Ramos (cell line): ENCODE measurements at regions not wholly inside any gene's neighbourhood (a gene's known extent, or its start where the extent isn't known, plus 50 kb on each side); places are given as distances from the start of the nearest gene placed in this dataset.
"Not testable (repeated sequence)": the region's sequence is repeated elsewhere in the genome, so short reads cannot be mapped to it uniquely, and the experiment has no call there.

ENCODE experiments used
- in situ Hi-C: fragments of 300-500 bp; cut with MboI; formaldehyde crosslinking; loops from one replicate; pipeline ENCODE4 v1.14.3; 2022; ENCODE audit warnings: low sequenced_read_pairs; ENCODE audit not compliant: unreplicated experiment

DNA sequence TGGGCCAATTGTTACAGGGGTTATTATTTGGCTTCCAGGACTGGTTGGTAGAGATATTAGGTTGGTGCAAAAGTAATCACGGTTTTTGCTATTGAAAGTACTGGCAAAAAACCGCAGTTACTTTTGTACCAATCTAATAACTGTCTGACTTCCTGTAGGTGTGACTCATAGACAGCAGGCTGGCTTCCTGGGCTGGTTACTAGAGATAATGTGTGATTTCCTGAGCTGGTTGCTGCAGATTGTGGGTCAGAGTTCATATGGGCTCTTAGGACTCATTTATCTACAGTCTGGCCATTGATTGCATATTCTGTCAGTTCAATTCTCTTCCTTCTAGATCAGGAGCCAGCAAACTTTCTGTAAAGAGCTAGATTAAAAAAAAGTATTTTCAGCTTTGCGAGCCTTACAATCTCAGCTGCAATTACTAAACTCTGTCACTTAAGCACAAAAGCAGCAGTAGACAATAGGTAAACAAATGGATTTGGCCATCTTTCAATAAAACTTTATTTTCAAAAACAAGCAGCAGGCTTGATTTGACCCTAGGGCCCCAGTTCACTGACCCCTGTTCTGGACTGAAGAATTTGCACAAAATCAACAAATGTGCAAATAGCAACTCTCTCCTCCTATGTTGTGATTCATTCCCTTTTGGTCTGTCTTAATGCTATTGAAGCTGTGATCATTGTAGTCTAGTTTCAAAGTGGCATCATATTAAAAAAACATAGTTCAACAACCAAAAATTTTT is 50.8 kb upstream of the BOD1L1 start:
- in situ Hi-C loops: no loop called here

GRCh38 chr4:13681570-13681969 is 54.0 kb upstream of the BOD1L1 start:
- in situ Hi-C loops: no loop called here

DNA sequence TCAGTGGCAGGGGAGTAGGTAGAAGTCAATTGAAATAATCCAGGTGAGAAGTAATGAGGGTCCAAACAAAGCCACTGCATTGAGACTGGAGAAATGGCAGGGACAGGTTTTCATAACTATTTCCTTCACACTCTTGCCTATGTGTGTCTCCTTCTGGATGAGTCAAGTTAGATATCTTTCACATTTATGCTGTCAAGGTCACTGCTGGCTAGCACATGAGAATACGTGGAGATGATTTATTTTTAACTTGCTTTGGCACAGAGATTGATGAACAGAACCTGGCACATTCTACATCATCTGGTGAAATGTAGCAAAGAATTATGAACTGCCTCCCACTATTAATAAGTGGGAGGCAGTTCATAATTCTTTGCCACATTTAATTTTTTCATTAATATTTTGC is 66.7 kb upstream of the BOD1L1 start:
- in situ Hi-C loops: no loop called here

DNA sequence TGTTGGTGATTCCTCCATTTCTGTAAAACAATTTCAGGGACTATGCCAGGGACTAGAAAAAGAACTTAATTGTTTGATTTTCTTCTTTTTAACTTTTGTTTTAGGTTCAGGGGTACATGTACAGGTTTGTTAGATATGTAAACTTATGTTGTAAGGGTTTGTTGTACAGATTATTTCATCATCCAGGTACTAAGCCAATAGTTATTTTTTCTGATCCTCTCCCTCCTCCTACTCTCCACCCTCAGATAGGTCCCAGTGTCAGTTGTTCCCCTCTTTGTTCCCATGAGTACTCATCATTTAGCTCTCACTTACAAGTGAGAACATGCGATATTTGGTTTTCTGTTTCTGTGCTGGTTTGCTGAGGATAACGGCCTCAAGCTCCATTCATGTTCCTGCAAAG is 70.8 kb upstream of the BOD1L1 start:
- in situ Hi-C loops: no loop called here

- in situ Hi-C loops: no loop called here
Observed at GRCh38 chr4:13700021-13700857, 72.7 kb upstream of the BOD1L1 start.

- in situ Hi-C loops: not testable (repeated sequence)
Observed at GRCh38 chr4:13700858-13701140, 73.3 kb upstream of the BOD1L1 start.

- in situ Hi-C loops: no loop called here
Observed at GRCh38 chr4:13701937-13702446, 74.5 kb upstream of the BOD1L1 start.

DNA sequence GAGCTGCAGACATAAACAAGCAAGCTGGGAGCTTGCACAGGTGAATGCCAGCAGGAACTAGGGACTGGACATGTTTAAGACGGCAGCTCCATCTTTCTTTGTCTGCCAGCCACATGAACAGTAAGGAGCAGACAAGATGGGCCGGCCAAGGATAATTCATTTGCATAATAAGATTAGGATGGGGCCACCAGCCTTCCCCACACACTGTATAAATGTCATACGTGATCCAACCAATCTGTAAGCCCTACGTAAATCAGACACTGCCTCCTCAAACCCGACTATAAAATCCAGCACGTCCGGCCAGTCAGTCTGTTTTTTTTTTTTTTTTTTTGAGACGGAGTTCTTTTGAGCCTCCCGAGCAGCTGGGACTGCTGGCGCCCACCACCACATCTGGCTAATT is 75.6 kb upstream of the BOD1L1 start:
- in situ Hi-C loops: no loop called here

DNA sequence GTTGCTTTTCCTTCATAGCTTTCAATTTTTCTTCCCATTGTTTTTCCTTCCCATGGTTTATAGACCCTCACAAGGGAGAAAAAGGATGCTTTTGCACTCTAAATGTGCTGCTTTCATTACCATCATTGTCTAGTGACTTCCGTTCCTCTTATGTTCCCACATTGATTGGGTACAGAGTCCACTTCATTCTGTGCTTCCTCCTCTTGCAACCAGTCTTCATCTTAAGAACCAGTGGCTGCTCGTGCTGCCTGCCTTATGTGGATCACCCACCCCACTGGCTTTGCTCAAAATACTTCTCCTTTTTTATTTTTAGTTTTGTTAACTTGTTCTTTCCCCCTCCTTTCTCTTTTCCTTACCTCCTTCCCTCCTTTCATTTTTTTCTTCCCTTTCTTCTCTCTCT is 76.5 kb upstream of the BOD1L1 start:
- in situ Hi-C loops: no loop called here

- in situ Hi-C loops: no loop called here
Observed at GRCh38 chr4:13704761-13705160, 77.2 kb upstream of the BOD1L1 start.

DNA sequence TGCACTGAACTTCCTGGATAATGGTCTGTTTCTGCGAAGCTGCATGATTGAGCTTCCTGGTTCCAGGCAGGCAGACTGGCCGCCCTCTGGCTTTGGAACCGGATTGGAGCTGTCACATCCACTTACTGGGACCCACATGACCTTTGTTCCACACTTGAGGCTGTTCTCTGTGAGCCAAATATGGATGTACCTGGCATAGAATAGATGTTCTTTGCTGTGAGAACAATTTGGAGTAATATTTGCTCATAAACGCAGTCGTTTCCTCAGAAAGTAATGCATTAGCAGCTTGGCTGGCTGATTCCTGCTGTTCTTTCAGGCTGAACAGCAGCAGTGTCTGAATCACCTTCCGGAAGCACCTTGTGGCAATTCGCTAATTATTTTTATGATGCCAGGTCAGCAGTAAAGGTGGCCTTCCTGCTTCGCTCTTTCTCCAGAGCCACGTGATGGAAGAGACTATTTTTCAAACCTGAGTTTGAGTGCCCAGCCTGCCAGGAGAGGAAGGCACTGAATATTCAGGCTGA is 78.1 kb upstream of the BOD1L1 start:
- in situ Hi-C loops: no loop called here

GRCh38 chr4:13706120-13706519 is 78.6 kb upstream of the BOD1L1 start:
- in situ Hi-C loops: no loop called here

DNA sequence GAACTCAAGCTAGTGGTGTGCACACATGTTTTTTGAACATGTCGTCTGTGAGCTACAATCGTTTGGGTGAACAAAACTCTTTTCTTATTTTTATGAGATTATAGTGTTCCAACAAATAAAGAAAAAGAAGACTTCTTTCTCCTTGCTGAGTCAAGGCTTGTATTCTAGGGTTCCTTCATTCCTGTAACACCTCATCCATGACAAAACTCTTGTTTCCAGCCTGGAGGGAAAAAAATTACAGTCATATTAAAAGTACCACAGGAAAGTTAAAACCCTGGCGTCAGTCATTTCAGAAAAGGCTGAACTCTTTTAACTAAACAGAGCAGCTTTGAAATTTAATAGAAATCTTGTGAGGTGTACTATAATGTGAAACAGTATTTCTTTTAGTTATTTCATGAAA is 79.2 kb upstream of the BOD1L1 start:
- in situ Hi-C loops: no loop called here

- in situ Hi-C loops: no loop called here
Observed at GRCh38 chr4:13710246-13710885, 82.8 kb upstream of the BOD1L1 start.

GRCh38 chr4:13711233-13711785 is 83.8 kb upstream of the BOD1L1 start:
- in situ Hi-C loops: no loop called here

- in situ Hi-C loops: no loop called here
Observed at GRCh38 chr4:13721894-13722293, 94.4 kb upstream of the BOD1L1 start.

- in situ Hi-C loops: no loop called here
Observed at GRCh38 chr4:13722649-13723048, 95.1 kb upstream of the BOD1L1 start.

GRCh38 chr4:13728761-13729160 is 101.2 kb upstream of the BOD1L1 start:
- in situ Hi-C loops: no loop called here

GRCh38 chr4:13731019-13731418 is 103.5 kb upstream of the BOD1L1 start:
- in situ Hi-C loops: no loop called here

DNA sequence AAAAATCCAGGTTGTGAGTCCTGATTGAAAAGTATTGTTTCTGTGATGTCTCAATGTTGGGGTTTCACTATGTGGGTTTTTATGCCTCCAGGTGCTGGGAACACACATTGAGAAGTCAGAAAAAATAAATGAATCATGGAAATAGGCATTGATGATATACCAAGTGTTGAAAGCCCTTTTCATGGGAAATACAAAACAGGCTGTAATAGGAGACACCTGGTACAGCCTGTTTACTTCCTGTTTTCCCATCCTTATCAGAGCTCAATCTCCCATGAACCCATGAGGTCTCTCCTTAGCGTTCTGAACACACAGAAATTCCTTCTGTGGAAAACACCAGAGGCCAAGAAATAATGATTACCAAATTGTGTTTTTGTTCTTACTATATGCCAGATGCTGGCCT is 106.3 kb upstream of the BOD1L1 start:
- in situ Hi-C loops: no loop called here

GRCh38 chr4:13750594-13750993 is 123.1 kb upstream of the BOD1L1 start:
- in situ Hi-C loops: no loop called here
